IPS-11a (cell line): ENCODE measurements at regions not wholly inside any gene's neighbourhood (a gene's known extent, or its start where the extent isn't known, plus 50 kb on each side); places are given as distances from the start of the nearest gene placed in this dataset.

Experiments used
- H3K4me3 ChIP-seq: one replicate; pipeline ENCODE4 v1.5.1; 2013; ENCODE audit warnings: low read depth, low read length, control low read depth

DNA sequence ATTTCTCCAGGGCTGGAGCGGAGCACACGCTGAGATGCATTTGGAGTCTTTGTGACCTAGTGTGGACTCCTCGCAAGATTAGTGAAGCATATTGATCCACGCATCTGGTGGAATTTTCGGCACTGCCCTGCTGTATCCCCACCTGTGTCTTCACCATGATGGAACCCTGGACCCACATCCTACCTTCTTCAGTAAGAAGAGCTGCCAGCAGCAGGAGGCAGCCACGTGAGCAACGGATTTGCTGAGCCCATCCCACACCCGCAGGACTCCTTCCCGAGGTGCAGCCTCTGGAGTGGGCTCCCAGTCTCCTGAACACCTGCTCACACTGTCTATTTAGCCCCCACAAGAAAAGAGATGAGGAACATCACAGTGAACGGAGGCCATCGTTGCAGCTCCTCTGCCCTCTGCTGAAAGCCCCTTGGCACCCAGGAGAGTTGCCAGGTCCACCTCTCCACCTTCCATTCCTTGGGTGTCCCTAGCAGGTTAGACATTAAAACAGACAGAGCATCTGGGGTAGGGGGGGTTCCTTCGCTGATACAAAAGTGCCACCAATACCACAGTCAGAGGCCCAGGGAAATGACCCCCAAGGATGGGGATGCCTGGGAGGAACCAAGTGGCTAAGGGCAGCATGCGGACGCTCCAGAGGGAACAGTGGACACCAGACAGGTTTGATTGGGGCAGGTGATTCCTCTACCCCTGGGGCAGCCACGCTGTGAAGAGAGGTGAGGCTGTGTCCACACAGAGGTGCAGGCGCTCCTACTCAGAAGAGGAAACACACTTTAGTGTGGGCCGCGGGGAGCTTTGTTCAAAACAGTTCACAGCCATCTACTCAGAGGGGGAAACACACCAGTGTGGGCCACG lies 302.8 kb upstream of the SALL3 start:
- H3K4me3 ChIP-seq = no peak overlapping the region

DNA sequence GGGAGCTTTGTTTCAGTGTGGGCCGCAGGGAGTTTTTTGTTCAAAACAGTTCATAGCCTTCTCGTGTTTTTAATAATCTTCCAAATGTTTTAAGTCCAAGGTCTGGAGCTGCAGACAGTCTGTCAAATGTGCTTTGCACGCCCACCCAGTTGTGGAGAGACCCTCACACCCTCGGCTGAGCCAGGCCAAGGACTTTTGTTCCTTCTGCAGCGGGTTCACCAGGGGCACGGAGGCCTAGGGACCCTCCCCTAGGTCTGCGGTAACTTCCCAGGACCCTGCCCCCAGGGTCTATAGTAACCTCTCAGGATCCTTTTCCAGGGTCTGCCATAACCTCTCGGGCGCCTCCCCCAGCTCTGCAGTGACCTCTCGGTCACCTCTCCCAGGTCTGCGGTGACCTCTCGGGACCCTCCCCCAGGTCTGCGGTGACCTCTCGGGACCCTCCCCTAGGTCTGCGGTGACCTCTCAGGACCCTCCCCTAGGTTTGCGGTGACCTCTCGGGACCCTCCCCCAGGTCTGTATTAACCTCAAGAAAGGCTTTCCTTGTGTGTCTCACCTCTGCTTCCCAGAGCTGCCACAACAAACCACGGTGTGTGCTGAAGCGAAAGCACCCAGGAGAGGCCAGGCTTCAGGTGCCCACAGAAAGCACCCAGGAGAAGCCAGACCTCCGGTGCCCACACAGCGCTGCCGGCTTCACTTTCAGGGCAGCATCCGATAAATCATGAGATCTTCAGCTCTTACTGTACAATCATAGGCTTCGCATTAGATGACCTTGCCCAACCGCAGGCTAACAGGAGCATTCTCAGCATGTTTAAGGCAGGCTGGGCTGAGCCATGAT lies 301.9 kb upstream of the SALL3 start:
- H3K4me3 ChIP-seq = no peak overlapping the region

DNA sequence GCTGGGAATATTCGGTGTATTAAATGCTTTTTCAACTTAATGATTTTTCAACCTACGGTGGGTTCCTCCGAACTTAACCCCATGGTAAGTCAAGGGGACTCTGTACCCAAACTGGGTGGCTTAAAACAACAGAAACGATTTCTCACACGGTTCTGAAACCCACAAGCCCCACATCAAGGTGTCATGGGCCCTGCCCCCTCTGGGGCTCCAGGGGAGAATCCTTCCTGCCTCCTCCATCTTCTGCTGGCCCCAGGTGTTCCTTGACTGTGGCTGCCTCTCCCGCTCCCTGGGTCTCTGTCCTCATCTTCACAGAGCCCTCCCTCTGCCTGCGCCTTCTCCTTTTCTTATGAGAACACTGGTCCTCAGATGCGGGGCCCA lies 301.3 kb upstream of the SALL3 start:
- H3K4me3 ChIP-seq = no peak overlapping the region

DNA sequence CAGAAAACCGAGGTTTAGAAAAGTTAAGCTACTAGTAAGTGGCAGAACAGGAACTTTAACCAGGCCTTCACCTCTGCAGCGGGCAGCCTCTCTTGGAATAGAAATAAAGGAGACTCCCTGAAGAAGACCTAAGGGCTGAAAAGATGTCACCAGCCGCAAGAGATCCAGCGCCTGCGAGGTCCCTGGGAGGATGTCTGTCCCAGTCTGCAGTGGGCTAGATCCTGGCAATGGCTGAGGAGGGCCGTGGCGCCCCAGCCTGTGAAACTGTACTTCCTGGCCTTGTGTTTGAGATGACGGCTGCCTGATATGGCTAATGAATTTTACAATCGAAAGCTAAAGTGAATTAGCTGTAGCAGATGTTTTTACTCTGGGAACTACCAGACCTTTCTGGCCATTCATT lies 300.6 kb upstream of the SALL3 start:
- H3K4me3 ChIP-seq = no peak overlapping the region

DNA sequence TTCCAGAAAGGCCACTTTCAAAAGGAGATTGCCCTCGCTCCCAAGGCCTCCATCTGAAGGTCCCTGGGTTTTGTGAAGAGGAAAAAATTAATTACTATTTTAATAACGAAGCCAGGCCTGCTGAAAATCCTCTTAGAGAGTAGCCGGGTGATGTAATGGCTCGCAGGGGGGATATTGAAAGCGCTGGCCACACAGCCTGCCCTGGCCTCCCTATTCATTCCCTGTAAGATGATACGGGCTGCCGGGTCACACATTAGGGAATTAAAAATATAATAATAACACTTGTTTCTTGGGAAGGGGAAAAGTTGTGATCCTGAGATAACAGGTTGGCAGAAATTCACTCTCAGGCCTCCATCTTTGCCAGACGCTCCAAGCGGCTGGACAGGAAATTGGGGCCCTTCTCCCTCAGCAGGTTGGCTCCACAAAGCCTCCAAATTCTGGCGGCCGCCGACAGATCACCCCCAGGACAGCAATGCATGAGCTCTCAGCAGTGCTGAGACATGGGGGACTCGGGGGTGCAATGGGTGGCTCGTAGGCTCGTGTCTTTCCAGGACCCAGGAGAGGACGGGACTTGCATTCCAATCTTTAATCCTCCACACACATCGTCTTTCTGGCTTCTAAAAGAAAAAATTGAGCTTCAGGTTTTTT lies 299.9 kb upstream of the SALL3 start:
- no peak overlapping the region for H3K4me3 ChIP-seq

DNA sequence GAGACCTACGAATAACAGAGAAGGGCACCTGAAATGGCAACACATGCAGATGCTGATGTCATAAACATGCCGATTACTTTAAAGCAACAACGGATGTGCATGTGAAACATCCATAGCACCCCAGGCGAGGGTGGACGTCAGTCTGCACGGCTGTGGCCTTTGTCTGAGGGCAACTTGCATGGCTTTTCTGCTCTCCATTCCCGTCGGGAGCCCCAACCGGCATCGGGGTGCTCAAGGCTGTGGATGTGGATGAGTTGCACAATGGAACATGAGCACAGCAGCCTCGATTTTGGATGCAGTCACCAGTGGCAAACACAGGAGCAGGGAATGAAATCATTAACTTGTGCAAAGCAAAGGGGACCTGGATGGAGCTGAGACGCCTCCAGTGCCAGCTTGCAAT lies 298.2 kb upstream of the SALL3 start:
- H3K4me3 ChIP-seq = no peak overlapping the region

DNA sequence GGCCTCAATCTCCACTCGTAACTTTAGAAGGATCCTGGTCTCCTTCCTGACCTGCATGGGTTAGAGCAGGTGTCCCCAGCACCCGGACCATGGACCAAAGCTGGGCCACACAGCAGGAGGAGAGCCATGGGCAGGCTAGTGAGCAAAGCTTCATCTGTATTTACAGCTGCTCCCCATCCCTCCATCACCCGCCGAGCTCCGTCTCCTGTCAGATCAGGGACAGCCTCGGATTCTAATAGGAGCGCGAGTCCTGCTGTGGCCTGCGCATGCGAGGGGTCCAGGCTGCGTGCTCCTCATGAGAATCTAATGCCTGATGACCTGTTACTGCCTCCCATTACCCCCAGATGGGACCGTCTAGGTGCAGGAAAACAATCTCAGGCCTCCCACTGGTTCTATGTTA lies 297.7 kb upstream of the SALL3 start:
- no peak overlapping the region for H3K4me3 ChIP-seq

DNA sequence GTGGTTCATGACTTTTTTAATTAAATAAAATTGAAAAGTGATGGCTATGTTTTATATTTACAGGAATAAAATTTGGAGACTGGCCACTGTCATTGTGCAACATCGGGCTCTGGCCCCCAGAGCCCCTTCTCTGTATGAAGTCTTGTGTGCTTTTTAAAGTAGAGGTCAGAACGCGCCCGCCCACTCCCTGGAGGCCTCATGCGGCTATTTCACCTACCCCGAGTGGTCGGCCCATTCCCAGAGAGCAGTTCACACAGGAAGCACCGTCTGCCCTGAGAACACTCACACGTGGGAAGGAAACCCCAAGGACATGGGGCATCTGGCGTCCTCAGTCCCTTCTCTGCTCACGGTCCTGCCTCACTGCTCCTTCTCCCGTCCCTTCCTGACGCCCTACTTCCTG lies 296.9 kb upstream of the SALL3 start:
- no peak overlapping the region for H3K4me3 ChIP-seq

DNA sequence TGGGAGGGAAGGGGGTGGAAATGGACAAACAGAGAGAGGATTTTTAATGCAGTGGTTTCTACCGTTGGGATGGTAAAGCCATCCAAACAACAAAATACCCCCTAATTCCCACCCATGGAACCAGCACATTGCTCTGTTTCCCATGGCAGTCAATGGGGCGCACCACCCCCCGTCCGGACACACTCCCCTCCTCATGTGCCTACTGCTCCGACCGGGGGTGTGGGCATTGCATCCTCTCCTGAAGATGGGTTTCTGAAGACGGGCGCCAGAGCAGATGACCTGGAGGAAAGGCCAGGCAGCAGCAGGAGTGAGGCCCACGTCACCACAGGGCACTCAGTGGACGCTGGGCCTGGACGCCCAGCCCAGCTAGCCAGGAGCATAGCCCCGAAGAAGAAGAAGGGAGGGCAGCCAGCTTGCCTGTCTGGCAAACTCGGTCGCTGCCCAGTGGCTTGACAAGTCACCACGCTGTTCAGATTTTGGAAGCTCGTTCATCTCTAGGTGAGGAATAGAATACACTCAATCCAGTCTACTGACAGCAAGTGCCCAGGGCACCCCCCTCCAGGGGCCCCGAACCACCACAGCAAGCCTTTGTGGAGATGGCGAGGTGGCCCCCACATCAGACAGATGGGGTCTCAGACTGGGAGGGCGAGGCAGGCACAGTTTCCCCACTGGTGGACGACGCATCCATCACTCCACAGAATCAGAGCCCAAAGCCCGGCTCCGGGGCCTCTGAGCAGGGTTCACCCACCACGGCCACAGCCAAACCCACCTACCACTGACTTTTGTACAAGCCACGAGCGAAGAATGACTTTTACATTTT lies 296.2 kb upstream of the SALL3 start:
- no peak overlapping the region for H3K4me3 ChIP-seq

DNA sequence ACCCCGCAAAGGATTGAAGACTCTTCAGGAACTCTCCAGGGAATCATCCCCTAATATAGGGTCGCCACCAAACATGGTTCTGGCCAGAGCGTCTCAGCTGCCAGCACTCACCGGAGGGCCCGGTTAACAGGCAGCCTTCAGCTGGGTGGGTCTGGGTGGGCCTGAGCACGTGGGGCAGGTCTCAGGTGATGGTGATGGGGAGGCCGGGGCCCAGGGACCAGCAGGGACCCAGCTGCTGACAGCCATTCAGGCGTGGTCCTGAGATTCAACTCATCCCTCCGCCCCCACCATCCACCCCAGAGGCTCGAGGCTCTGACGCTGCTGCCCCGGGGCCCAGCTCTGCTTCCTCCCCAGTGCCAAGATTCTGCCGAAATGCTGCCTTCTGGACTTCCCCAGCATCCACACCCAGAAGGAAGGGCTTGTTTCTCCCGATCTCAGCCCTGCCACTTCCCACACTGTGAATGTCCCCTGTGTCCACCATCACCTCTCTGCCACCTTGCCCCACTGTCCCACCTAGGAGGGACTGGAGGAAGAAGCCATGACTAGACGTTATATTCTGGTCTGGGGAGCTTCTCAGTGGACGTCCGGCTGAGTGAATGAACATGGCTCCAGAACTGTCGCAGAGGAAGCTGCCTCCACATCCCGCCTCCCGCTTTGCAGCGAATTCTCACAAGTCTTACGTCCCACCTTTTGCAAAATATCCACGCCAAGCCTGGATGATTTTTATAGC lies 294.2 kb upstream of the SALL3 start:
- H3K4me3 ChIP-seq = no peak overlapping the region

DNA sequence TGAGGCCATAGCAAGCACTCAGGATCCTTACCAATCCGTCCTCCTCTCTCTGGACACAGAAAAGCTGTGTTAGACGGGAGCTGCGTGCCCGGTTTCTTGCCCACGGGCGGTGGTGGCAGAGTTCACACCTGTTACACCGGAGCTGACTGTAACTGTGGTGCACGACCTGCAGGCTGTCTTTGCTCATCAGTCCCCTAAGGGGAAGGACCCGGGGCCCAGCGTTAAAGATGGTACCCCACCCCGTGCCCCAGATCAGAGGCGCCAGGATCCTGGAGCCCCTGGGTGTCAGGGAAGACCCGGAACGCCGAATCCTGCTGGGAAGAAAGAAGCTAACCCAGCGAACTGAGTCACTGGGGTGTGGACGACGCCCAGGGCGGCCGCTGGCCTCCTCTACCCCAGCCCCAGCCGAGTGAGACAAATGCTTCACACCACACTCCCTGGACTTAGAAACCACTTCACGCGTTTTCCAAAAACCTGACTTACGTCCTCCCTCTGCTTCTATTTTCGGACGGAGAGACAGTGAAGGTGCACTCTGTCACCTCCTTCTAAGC lies 293.6 kb upstream of the SALL3 start:
- H3K4me3 ChIP-seq = no peak overlapping the region

DNA sequence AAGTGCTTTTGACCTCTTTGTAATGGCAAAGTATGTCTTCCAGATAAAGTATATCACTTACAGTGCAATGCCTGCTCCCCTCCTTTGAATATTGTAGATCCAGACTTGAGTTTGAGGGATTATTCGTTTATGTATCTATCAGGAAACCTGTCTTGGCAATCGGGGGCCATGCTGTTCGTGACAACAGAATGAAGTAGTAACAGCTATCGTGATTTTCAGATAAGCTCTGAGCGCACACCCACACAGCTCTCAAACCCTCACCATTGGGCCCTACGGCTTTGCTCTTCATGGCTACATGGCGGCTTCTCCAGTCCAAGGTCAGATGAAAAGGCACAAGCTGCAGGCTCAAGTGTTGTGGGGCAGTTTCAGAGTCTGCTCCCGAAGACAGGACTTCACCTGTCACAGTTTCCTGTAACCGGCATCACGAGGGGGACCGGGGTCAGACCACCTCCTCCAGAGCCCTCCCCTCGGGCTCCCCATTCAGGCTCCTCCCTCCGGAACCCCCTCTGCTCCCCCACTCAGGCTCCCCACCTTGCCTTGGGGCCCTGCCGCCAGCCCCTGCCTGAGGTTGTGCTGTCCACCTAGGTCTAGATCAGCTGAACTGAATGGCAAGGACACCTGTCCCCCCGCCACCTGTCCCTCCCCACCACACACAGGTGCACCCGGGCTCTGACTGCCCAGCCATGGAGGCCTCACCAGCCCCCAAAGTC lies 292.5 kb upstream of the SALL3 start:
- H3K4me3 ChIP-seq = no peak overlapping the region

DNA sequence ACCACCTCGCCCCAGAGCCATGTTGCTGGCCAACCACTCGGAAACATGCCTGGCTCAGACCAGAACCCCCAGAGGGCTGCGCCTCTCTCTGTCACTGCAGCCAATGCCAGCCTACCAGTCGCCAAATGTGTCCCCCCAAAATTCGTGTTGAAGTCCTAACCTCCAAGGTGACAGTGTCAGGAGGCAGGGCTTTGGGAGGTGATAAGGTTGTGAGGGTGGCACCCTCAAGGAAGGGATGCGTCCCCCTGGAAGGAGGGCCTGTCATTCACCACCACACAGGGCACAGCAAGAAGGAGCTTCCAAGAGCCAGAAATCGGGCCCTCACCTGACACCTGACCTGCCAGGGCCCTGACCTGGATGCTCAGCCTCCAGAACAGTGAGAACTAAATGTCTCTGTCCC lies 291.9 kb upstream of the SALL3 start:
- no peak overlapping the region for H3K4me3 ChIP-seq

DNA sequence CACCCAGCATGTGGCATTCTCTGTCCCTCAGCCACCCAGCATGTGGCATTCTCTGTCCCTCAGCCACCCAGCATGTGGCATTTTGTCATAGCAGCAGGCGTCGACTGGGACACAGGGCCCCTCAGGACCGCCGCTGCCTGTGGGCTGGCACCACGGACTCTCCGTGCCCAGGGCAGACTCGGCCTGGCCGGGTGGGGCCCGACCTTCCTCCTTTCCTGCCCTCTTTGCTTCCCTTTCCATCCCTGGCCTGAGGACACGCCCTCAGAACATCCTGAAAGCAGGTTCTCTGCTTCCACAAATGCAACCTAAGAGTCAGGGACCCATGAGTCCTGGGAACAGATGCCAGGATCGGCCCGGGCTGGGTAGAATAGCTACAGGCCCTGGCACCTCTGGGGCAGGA lies 291.4 kb upstream of the SALL3 start:
- H3K4me3 ChIP-seq = no peak overlapping the region

DNA sequence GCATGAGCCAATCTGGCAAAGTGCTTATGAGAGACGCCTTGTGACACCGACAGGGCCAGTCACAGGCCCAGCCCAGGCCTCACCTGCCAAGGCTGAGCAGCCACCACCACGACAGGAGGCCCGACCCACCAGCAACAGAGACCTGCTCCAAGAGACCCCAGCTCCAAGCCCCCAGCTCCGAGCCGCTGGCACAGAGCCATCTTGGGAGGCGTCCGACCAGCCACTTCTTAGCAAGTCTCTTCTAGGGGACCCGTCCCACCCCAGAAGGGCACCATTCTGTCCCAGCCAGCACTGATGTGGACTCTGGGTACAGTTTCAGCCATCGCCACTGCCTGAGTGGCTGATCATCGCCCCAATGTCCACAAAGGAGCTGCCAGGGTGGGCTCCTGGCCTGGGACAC lies 290.7 kb upstream of the SALL3 start:
- no peak overlapping the region for H3K4me3 ChIP-seq

DNA sequence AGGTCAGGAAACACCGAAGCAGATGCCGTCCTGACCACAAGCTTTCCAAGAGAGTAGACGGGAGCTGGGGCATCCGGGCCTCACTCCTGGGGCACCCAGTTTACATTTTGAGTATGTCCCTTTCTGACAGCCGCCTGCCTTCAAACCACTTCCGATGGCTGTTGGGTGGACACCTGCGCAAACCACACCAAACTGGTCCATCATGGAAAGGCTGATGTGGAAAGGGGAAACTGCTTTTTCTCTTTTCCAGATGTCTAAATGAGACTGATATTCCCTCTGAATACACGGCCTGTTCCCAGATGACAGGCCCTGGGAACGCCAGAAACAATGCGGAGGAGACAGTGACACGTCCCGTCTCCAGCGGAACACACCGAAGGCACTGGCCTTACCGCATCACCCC lies 290.0 kb upstream of the SALL3 start:
- no peak overlapping the region for H3K4me3 ChIP-seq

DNA sequence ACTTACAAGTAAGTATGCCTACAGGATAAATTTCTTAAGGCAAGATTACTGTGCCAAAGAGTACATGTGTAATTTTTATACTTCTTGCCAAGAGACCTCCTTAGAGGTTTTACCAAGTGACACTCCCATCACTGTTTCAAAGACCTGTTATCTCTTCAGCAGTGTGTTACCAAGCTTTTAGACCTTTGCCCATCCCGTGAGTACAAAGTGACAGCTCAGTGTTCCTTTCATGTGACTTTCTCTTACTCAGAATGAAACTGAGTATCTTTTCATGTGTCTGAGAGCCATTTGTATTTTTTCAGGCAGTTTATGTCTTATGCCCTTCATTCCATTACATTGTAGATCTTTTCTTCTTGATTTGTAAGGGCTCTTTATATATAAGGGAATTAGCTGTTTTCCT lies 287.5 kb upstream of the SALL3 start:
- H3K4me3 ChIP-seq = no peak overlapping the region

DNA sequence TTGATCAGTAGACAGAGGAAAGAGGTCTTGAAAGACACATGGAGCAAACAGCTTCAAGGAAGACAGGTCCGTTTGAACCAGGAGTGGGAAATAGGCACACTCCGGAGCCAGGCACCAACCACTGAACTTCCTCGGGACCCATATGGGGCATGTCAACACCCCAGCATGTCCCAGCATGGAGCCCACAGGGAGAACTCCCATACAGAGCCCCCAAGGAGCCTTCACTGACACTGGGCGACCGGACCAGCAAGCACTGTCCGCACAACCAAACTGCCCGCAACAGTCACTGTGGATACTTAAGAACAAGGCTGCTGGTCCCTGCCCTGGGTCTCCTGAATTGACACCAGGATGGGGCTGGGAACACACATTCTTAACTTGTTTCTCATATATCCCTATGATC lies 286.2 kb upstream of the SALL3 start:
- H3K4me3 ChIP-seq = no peak overlapping the region

DNA sequence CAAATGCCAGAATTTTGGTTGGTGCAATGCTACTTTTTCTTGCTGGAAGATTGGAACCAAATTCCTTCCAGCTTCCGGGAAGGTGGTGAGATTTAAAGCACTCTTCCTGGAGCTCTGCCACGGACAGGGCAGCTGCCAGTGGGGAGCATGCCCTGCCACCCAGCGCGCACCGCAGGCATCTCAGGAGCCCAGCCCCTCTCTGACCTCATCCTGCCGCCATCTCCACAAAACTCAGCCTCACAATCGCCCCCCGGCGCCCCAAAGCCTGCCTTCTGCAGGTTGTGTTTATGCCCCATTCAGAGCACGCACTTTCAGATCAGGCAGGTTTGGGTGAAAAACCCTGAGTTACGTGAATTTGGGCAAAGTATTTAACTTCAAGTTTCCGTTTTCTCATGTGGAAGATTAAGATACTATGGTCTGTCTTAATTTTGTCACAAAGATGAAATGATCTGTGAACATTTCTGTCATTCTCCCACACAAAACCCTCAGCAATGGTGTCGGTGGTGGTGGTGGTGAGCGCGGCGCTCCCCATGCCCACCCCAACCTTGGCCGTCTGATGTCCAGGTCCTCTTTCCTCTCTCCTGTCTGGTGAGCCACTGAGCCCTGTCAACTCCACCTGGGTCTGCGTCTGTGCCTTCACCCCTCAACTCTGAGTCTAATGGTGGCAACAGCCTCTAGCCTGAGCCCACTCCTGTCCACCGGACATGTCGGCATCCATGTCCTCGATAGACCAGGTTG lies 282.8 kb upstream of the SALL3 start:
- no peak overlapping the region for H3K4me3 ChIP-seq
